IMR-90 (cell line): ENCODE measurements at regions not wholly inside any gene's neighbourhood (a gene's known extent, or its start where the extent isn't known, plus 50 kb on each side); places are given as distances from the start of the nearest gene placed in this dataset.

Experiments used
- ATAC-seq: fragments of 200-7000 bp; cut with Tn5 transposase; 2 replicates; pipeline ENCODE4 v1.9.1; 2020; ENCODE audit warnings: low read depth, mild to moderate bottlenecking, moderate library complexity
- BruUV-seq: library from RNA; stranded (reverse); fragments of 400-500 nt; replicated peaks from 2 replicates; lab custom pipeline; 2021; lab: Mats Ljungman, UMichigan
- CTCF ChIA-PET: fragments of 300-600 bp; formaldehyde crosslinking; extraction: SDS; loops from one replicate; lab custom pipeline; 2021; ENCODE audit warnings: antibody characterized with exemption; lab: Yijun Ruan, JAX
- POLR2A ChIA-PET: fragments of 300-600 bp; sonication (Branson Sonifier 250); formaldehyde crosslinking; loops from one replicate; lab custom pipeline; 2022; ENCODE audit warnings: antibody characterized with exemption; ENCODE audit not compliant: unreplicated experiment; lab: Charles Lee
- DNase-seq: peaks from one replicate; pipeline ENCODE4 v3.0.0; 2013
- H2AFZ ChIP-seq: replicated peaks from 2 replicates; pipeline ENCODE3; 2013; ENCODE audit warnings: low read length, mild to moderate bottlenecking; ENCODE audit not compliant: poor library complexity
- H2AK5ac ChIP-seq: 2 replicates; pipeline ENCODE4 v1.6.1; 2013; ENCODE audit warnings: low read depth, low read length, inconsistent platforms
- H2AK9ac ChIP-seq: replicated peaks from 2 replicates; pipeline ENCODE3; 2013; ENCODE audit warnings: mild to moderate bottlenecking, low read depth, low read length, moderate library complexity; ENCODE audit not compliant: poor library complexity
- H2BK120ac ChIP-seq: 2 replicates; pipeline ENCODE4 v1.6.1; 2013; ENCODE audit warnings: low read depth, low read length, inconsistent platforms
- H2BK15ac ChIP-seq: 3 replicates; pipeline ENCODE4 v1.6.1; 2013; ENCODE audit warnings: low read depth, low read length, inconsistent platforms
- H2BK20ac ChIP-seq: 2 replicates; pipeline ENCODE4 v1.6.1; 2013; ENCODE audit warnings: low read depth, mild to moderate bottlenecking, inconsistent platforms, low read length, moderate library complexity
- H2BK5ac ChIP-seq: 2 replicates; pipeline ENCODE4 v1.6.1; 2013; ENCODE audit warnings: mild to moderate bottlenecking, low read depth, low read length, inconsistent platforms; ENCODE audit not compliant: poor library complexity, severe bottlenecking
- H3K14ac ChIP-seq: replicated peaks from 2 replicates; pipeline ENCODE4 v1.6.1; 2013; ENCODE audit warnings: low read depth, low read length, inconsistent platforms
- H3K18ac ChIP-seq: 2 replicates; pipeline ENCODE4 v1.6.1; 2013; ENCODE audit warnings: low read depth, low read length, control low read depth
- H3K23ac ChIP-seq: 2 replicates; pipeline ENCODE4 v1.6.1; 2013; ENCODE audit warnings: low read depth, low read length, inconsistent platforms
- H3K27ac ChIP-seq: 2 replicates; pipeline ENCODE4 v1.5.1; 2013; ENCODE audit warnings: mild to moderate bottlenecking, control low read depth, low read length; ENCODE audit not compliant: insufficient read depth
- H3K27me3 ChIP-seq: 2 replicates; pipeline ENCODE4 v1.6.1; 2013; ENCODE audit warnings: low read length; ENCODE audit not compliant: control insufficient read depth, insufficient read depth
- H3K36me3 ChIP-seq: 2 replicates; pipeline ENCODE4 v1.6.1; 2013; ENCODE audit warnings: low read length, mixed read lengths; ENCODE audit not compliant: control insufficient read depth, insufficient read depth
- H3K4ac ChIP-seq: 2 replicates; pipeline ENCODE4 v1.6.1; 2013; ENCODE audit warnings: low read depth, low read length, inconsistent platforms
- H3K4me1 ChIP-seq: 2 replicates; pipeline ENCODE4 v1.6.1; 2013; ENCODE audit warnings: low read length, mixed read lengths; ENCODE audit not compliant: control insufficient read depth, insufficient read depth
- H3K4me2 ChIP-seq: 2 replicates; pipeline ENCODE4 v1.6.1; 2013; ENCODE audit warnings: low read depth, mild to moderate bottlenecking, control low read depth, low read length, moderate library complexity
- H3K4me3 ChIP-seq: 2 replicates; pipeline ENCODE4 v1.5.1; 2013; ENCODE audit warnings: low read depth, mild to moderate bottlenecking, control low read depth, low read length, moderate library complexity; ENCODE audit not compliant: insufficient read depth
- H3K56ac ChIP-seq: 2 replicates; pipeline ENCODE4 v1.6.1; 2013; ENCODE audit warnings: low read length, inconsistent platforms; ENCODE audit not compliant: insufficient read depth; ENCODE audit errors: extremely low read depth
- H3K79me1 ChIP-seq, 2 experiments: 2 replicates each; pipeline ENCODE4 v1.6.1; 2013; ENCODE audit warnings: low read length in 2 of 2, inconsistent platforms in 1 of 2, low read depth in 1 of 2
- H3K9ac ChIP-seq: 2 replicates; pipeline ENCODE4 v1.6.1; 2013; ENCODE audit warnings: low read depth, low read length, control low read depth
- H3K9me1 ChIP-seq: 2 replicates; pipeline ENCODE4 v1.6.1; 2013; ENCODE audit warnings: low read length, inconsistent platforms; ENCODE audit not compliant: insufficient read depth
- H3K9me3 ChIP-seq: 2 replicates; pipeline ENCODE4 v1.6.1; 2013; ENCODE audit warnings: low read length; ENCODE audit not compliant: control insufficient read depth, insufficient read depth
- H4K20me1 ChIP-seq: 2 replicates; pipeline ENCODE4 v1.6.1; 2013; ENCODE audit warnings: low read length, inconsistent platforms; ENCODE audit not compliant: insufficient read depth
- H4K5ac ChIP-seq: 2 replicates; pipeline ENCODE4 v1.6.1; 2013; ENCODE audit warnings: mild to moderate bottlenecking, low read depth, low read length, control low read depth
- H4K8ac ChIP-seq, 2 experiments: 2 replicates each; pipeline ENCODE4 v1.6.1; 2013; ENCODE audit warnings: low read depth in 2 of 2, low read length in 2 of 2, control low read depth in 1 of 2, inconsistent platforms in 1 of 2
- H4K91ac ChIP-seq: 2 replicates; pipeline ENCODE4 v1.6.1; 2013; ENCODE audit warnings: low read depth, low read length, inconsistent platforms; ENCODE audit not compliant: insufficient read depth
- BHLHE40 ChIP-seq: fragments of 150-350 bp; IDR thresholded peaks from 2 replicates; pipeline ENCODE4 v1.6.1; 2016; ENCODE audit warnings: mild to moderate bottlenecking, low read depth, low read length
- CEBPB ChIP-seq: IDR thresholded peaks from 2 replicates; pipeline ENCODE4 v1.6.1; 2012; ENCODE audit warnings: low read depth, low read length, improper control_type of control experiment
- CHD1 ChIP-seq: IDR thresholded peaks from 2 replicates; pipeline ENCODE4 v1.6.1; 2012; ENCODE audit warnings: low read depth, low read length, improper control_type of control experiment
- FOS ChIP-seq: fragments of 150-350 bp; IDR thresholded peaks from 2 replicates; pipeline ENCODE4 v1.6.1; 2016; ENCODE audit warnings: low read depth, low read length
- MAFK ChIP-seq: IDR thresholded peaks from 2 replicates; pipeline ENCODE4 v1.6.1; 2012; ENCODE audit warnings: low read depth, low read length, improper control_type of control experiment
- NFE2L2 ChIP-seq: fragments of 150-350 bp; IDR thresholded peaks from 2 replicates; pipeline ENCODE4 v1.6.1; 2016; ENCODE audit warnings: low read depth, mild to moderate bottlenecking, low read length
- POLR2A ChIP-seq: IDR thresholded peaks from 2 replicates; pipeline ENCODE4 v1.6.1; 2012; ENCODE audit warnings: mild to moderate bottlenecking, low read depth, low read length
- RAD21 ChIP-seq: IDR thresholded peaks from 2 replicates; pipeline ENCODE4 v1.6.1; 2012; ENCODE audit warnings: low read length, improper control_type of control experiment
- RCOR1 ChIP-seq: IDR thresholded peaks from 2 replicates; pipeline ENCODE4 v1.6.1; 2012; ENCODE audit warnings: mild to moderate bottlenecking, low read length, improper control_type of control experiment; ENCODE audit not compliant: insufficient replicate concordance
- RFX5 ChIP-seq: IDR thresholded peaks from 2 replicates; pipeline ENCODE4 v1.8.0; 2012; ENCODE audit warnings: low read depth, mild to moderate bottlenecking, low read length, moderate library complexity
- SMC3 ChIP-seq: fragments of 150-350 bp; IDR thresholded peaks from 2 replicates; pipeline ENCODE4 v1.6.1; 2016; ENCODE audit warnings: low read depth, mild to moderate bottlenecking, antibody characterized with exemption, low read length, moderate library complexity
- WGBS, 2 experiments: methylation state at CpG; one replicate each; pipeline versions ENCODE4 v1.1.5 to v1.1.7; 2013; ENCODE audit warnings: missing lambda C conversion rate in 2 of 2; ENCODE audit not compliant: insufficient read length in 1 of 2; ENCODE audit errors: extremely low coverage in 2 of 2; 5-methylcytosine and 5-hydroxymethylcytosine counted together
- dilution Hi-C: fragments of 300-500 bp; cut with HindIII; formaldehyde crosslinking; loops from one replicate; pipeline ENCODE4 v1.14.3; 2018; ENCODE audit warnings: low sequenced_read_pairs; ENCODE audit not compliant: unreplicated experiment
- in situ Hi-C: fragments of 300-500 bp; cut with MboI; formaldehyde crosslinking; loops from 3 replicates; pipeline ENCODE4 v1.14.3; 2019; ENCODE audit warnings: low sequenced_read_pairs, inconsistent platforms, mixed read lengths
- intact Hi-C: fragments of 100-400 bp; cut with micrococcal nuclease; formaldehyde crosslinking; loops from 2 replicates; pipeline ENCODE4 v1.10.0; 2022
- TF ChIP-seq, protein P1 (sequence below): fragments of 150-350 bp; IDR thresholded peaks from 2 replicates; pipeline ENCODE4 v1.6.1; 2016; ENCODE audit warnings: low read depth, mild to moderate bottlenecking, low read length, moderate library complexity, borderline replicate concordance
- TF ChIP-seq, protein P2 (sequence below): conservative IDR thresholded peaks from 2 replicates; pipeline ENCODE4 v1.5.1; 2012; ENCODE audit warnings: mild to moderate bottlenecking, low read depth, low read length, improper control_type of control experiment
- TF ChIP-seq, protein P3 (sequence below): fragments of 150-350 bp; IDR thresholded peaks from 2 replicates; pipeline ENCODE4 v1.6.1; 2017; ENCODE audit warnings: mild to moderate bottlenecking, antibody characterized with exemption, low read length, low read depth

DNA sequence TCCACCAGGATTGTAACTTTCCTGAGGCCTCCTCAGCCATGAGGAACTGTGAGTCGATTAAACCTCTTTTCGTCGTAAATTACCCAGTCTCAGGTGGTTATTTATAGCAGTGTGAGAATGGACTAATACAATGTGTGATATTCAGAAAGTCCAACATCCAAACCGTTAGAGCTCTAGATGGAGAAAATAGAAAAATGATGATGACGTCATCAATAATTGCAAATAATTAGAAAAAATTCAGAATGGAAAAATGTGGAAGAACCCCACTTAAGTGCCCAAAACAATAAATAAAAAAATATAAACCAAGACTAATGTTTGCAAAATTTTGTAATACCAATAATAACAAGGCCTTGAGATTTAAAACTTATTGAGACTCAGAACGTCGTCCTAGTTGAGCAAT is 103.0 kb upstream of the PLPPR5 start:
- no CpG with 5 or more reads among the region's 7 CpGs for WGBS, 2 experiments
- H3K23ac ChIP-seq, result no peak overlapping the region
- ATAC-seq (no peak), DNase-seq (no peak)
- in situ Hi-C loops (no loop called here), intact Hi-C loops (no loop called here), dilution Hi-C loops (no loop called here)
- H3K27me3 ChIP-seq, result no peaks in the 10 kb centered on the region
- no peak overlapping the region for H4K5ac ChIP-seq
- no peak overlapping the region for H2AK9ac ChIP-seq
- H3K4me1 ChIP-seq, result no peaks in the 10 kb centered on the region
- no peaks in the 10 kb centered on the region for H4K20me1 ChIP-seq
- no peaks in the 10 kb centered on the region for H3K9me1 ChIP-seq
- no peak overlapping the region for H2BK15ac ChIP-seq
- H3K4me3 ChIP-seq, result no peak overlapping the region
- H2BK120ac ChIP-seq, result no peak overlapping the region
- no peaks in the 10 kb centered on the region for H3K36me3 ChIP-seq
- H3K79me1 ChIP-seq, result no peaks in the 10 kb centered on the region
- H3K9me3 ChIP-seq, result no peaks in the 10 kb centered on the region
- no peak overlapping the region for H3K56ac ChIP-seq
- CTCF ChIA-PET, result no interaction called here
- no peak overlapping the region for H3K14ac ChIP-seq
- H3K18ac ChIP-seq, result no peak overlapping the region
- no peak overlapping the region for H3K4ac ChIP-seq
- no peak for TF ChIP-seq CHD1
- no peak for TF ChIP-seq POLR2A
- no peak for TF ChIP-seq CEBPB
- TF ChIP-seq, protein P1, sequence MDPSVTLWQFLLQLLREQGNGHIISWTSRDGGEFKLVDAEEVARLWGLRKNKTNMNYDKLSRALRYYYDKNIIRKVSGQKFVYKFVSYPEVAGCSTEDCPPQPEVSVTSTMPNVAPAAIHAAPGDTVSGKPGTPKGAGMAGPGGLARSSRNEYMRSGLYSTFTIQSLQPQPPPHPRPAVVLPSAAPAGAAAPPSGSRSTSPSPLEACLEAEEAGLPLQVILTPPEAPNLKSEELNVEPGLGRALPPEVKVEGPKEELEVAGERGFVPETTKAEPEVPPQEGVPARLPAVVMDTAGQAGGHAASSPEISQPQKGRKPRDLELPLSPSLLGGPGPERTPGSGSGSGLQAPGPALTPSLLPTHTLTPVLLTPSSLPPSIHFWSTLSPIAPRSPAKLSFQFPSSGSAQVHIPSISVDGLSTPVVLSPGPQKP, result no peak
- TF ChIP-seq RAD21, result no peak
- TF ChIP-seq FOS, result no peak
- no peak for TF ChIP-seq SMC3
- no peak for TF ChIP-seq MAFK
- TF ChIP-seq RCOR1, result no peak
- TF ChIP-seq NFE2L2, result no peak
- no peak for TF ChIP-seq RFX5
- TF ChIP-seq, protein P2, sequence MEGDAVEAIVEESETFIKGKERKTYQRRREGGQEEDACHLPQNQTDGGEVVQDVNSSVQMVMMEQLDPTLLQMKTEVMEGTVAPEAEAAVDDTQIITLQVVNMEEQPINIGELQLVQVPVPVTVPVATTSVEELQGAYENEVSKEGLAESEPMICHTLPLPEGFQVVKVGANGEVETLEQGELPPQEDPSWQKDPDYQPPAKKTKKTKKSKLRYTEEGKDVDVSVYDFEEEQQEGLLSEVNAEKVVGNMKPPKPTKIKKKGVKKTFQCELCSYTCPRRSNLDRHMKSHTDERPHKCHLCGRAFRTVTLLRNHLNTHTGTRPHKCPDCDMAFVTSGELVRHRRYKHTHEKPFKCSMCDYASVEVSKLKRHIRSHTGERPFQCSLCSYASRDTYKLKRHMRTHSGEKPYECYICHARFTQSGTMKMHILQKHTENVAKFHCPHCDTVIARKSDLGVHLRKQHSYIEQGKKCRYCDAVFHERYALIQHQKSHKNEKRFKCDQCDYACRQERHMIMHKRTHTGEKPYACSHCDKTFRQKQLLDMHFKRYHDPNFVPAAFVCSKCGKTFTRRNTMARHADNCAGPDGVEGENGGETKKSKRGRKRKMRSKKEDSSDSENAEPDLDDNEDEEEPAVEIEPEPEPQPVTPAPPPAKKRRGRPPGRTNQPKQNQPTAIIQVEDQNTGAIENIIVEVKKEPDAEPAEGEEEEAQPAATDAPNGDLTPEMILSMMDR, result no peak
- TF ChIP-seq BHLHE40, result no peak
- TF ChIP-seq, protein P3, sequence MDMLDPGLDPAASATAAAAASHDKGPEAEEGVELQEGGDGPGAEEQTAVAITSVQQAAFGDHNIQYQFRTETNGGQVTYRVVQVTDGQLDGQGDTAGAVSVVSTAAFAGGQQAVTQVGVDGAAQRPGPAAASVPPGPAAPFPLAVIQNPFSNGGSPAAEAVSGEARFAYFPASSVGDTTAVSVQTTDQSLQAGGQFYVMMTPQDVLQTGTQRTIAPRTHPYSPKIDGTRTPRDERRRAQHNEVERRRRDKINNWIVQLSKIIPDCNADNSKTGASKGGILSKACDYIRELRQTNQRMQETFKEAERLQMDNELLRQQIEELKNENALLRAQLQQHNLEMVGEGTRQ, result no peak
- no peak overlapping the region for H3K9ac ChIP-seq
- H3K4me2 ChIP-seq, result no peak overlapping the region
- no peak overlapping the region for H4K8ac ChIP-seq
- no TSS peak for BruUV-seq
- no peak overlapping the region for H2AFZ ChIP-seq
- no peak overlapping the region for H2AK5ac ChIP-seq
- POLR2A ChIA-PET, result no interaction called here
- H4K91ac ChIP-seq, result no peak overlapping the region
- no peak overlapping the region for H2BK5ac ChIP-seq
- H2BK20ac ChIP-seq, result no peak overlapping the region
- H3K27ac ChIP-seq, result no peak overlapping the region
